GM23338 (cell line): ENCODE measurements at regions not wholly inside any gene's neighbourhood (a gene's known extent, or its start where the extent isn't known, plus 50 kb on each side); places are given as distances from the start of the nearest gene placed in this dataset.
A peak's percentile ranks its signal among the peaks of the same experiment; 100 is the strongest.

Experiments used
- ATAC-seq: fragments of 200-7000 bp; cut with Tn5 transposase; 3 replicates; pipeline ENCODE4 v1.9.1; 2020
- DNase-seq: peaks from one replicate; pipeline ENCODE4 v3.0.0-alpha.2; 2015; ENCODE audit warnings: low spot score
- H2AFZ ChIP-seq: fragments of 200-600 bp; sonication (generic); 2 replicates; pipeline ENCODE4 v1.8.0; 2016; ENCODE audit warnings: antibody characterized with exemption, mild to moderate bottlenecking, moderate library complexity
- H3F3A ChIP-seq: fragments of 200-600 bp; sonication (generic); replicated peaks from 2 replicates; pipeline ENCODE4 v1.8.0; 2017; ENCODE audit warnings: antibody characterized with exemption, mixed run types, low read depth
- H3K27ac ChIP-seq: fragments of 200-600 bp; sonication (generic); 2 replicates; pipeline ENCODE4 v1.6.1; 2016; ENCODE audit warnings: low read depth
- H3K27me3 ChIP-seq: fragments of 200-600 bp; sonication (generic); 2 replicates; pipeline ENCODE4 v1.8.0; 2016; ENCODE audit warnings: mild to moderate bottlenecking, mixed run types, moderate library complexity; ENCODE audit not compliant: insufficient read depth
- H3K36me3 ChIP-seq: fragments of 200-600 bp; sonication (generic); 2 replicates; pipeline ENCODE4 v1.8.0; 2016; ENCODE audit warnings: mild to moderate bottlenecking; ENCODE audit not compliant: insufficient read depth
- H3K4me1 ChIP-seq: fragments of 200-600 bp; sonication (generic); 2 replicates; pipeline ENCODE4 v1.8.0; 2016; ENCODE audit warnings: mild to moderate bottlenecking, moderate library complexity; ENCODE audit not compliant: insufficient read depth
- H3K4me2 ChIP-seq: fragments of 200-600 bp; sonication (generic); 2 replicates; pipeline ENCODE4 v1.7.1; 2017; ENCODE audit warnings: mixed run types
- H3K4me3 ChIP-seq: fragments of 200-600 bp; sonication (generic); 2 replicates; pipeline ENCODE4 v1.6.1; 2016; ENCODE audit warnings: mixed run types
- H3K79me2 ChIP-seq: fragments of 200-600 bp; sonication (generic); replicated peaks from 2 replicates; pipeline ENCODE4 v1.8.0; 2017; ENCODE audit warnings: mild to moderate bottlenecking; ENCODE audit not compliant: insufficient read depth
- H3K9me2 ChIP-seq: fragments of 200-600 bp; sonication (generic); 2 replicates; pipeline ENCODE4 v1.8.0; 2017; ENCODE audit not compliant: insufficient read depth
- H4K20me1 ChIP-seq: fragments of 200-600 bp; sonication (generic); replicated peaks from 2 replicates; pipeline ENCODE4 v1.8.0; 2017; ENCODE audit warnings: mild to moderate bottlenecking; ENCODE audit not compliant: insufficient read depth
- H3K27ac Mint-ChIP-seq: 2 replicates; pipeline ENCODE4 v1.8.0; 2020; ENCODE audit warnings: inconsistent platforms, mild to moderate bottlenecking, moderate library complexity, mixed read lengths
- H3K27me3 Mint-ChIP-seq: 3 replicates; pipeline ENCODE4 v1.8.0; 2022; ENCODE audit warnings: low read depth, mild to moderate bottlenecking, moderate library complexity, mixed read lengths, inconsistent platforms; ENCODE audit not compliant: insufficient read depth, poor library complexity
- H3K36me3 Mint-ChIP-seq: 3 replicates; pipeline ENCODE4 v1.8.0; 2021; ENCODE audit warnings: low read depth, mild to moderate bottlenecking, inconsistent platforms, moderate library complexity, mixed read lengths
- H3K4me1 Mint-ChIP-seq: 3 replicates; pipeline ENCODE4 v1.8.0; 2020; ENCODE audit warnings: mild to moderate bottlenecking, inconsistent platforms, mixed read lengths
- H3K4me3 Mint-ChIP-seq: 3 replicates; pipeline ENCODE4 v1.8.0; 2021; ENCODE audit warnings: moderate library complexity, mild to moderate bottlenecking, inconsistent platforms, mixed read lengths
- H3K9me3 Mint-ChIP-seq: 3 replicates; pipeline ENCODE4 v1.8.0; 2020; ENCODE audit warnings: moderate library complexity, mild to moderate bottlenecking, inconsistent platforms, mixed read lengths
- EZH2 ChIP-seq: fragments of 200-600 bp; sonication (generic); IDR thresholded peaks from one replicate; pipeline ENCODE4 v1.8.0; 2017; ENCODE audit warnings: antibody characterized with exemption, mild to moderate bottlenecking, low read depth; ENCODE audit not compliant: unreplicated experiment
- NANOG ChIP-seq: IDR thresholded peaks from 2 replicates; pipeline ENCODE4 v1.6.1; 2016; ENCODE audit warnings: antibody characterized with exemption, borderline replicate concordance
- ZNF114 ChIP-seq: fragments of 250-450 bp; sonication (Bioruptor Pico); IDR thresholded peaks from 2 replicates; pipeline ENCODE4 v1.5.0; 2020; ENCODE audit warnings: mild to moderate bottlenecking, moderate library complexity
- TF ChIP-seq, protein P1 (sequence below): fragments of 250-450 bp; sonication (Bioruptor Pico); IDR thresholded peaks from 2 replicates; pipeline ENCODE4 v1.5.0; 2020; ENCODE audit warnings: mild to moderate bottlenecking, moderate library complexity
- TF ChIP-seq, protein P2 (sequence below): IDR thresholded peaks from 2 replicates; pipeline ENCODE4 v1.6.1; 2016; ENCODE audit warnings: antibody characterized with exemption

DNA sequence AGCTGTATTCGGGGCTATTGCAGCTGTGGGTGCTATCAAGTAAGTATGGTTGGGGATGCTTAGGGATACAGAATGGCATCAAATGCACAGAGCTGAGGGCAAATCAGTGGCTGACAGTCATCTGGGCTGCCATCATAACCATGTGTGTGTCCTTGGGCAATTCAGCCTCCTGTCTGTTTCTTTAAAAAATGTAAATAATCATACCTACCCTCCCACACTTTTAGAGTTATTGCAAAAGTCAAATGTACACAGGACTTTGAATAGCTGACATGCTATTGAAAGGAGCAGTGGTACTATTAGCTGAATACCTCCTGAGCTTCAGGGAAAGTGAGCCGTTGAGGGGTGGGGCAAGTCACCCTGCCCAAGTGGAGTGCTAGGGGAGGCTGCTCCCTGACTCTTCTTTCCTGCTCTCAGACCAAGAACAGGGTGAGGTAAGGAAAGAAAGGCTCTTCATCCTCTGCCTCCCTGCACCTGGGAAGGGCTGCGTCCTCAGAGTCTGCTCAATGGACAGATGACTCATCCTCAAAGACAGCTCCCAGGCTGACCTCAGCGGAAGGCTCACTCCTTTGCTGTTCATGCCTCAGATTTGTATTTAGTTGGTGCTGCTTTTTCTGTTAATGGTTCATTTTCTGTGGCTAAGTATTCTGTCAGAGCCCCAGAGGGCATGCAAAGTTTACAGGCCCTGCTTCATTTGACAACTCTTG is 54.9 kb upstream of the BZW1 start (continued):
- TF ChIP-seq EZH2, result no peak
- TF ChIP-seq NANOG, result no peak
- no peak for TF ChIP-seq ZNF114 (CRISPR knock-in tag)
- TF ChIP-seq, protein P1, sequence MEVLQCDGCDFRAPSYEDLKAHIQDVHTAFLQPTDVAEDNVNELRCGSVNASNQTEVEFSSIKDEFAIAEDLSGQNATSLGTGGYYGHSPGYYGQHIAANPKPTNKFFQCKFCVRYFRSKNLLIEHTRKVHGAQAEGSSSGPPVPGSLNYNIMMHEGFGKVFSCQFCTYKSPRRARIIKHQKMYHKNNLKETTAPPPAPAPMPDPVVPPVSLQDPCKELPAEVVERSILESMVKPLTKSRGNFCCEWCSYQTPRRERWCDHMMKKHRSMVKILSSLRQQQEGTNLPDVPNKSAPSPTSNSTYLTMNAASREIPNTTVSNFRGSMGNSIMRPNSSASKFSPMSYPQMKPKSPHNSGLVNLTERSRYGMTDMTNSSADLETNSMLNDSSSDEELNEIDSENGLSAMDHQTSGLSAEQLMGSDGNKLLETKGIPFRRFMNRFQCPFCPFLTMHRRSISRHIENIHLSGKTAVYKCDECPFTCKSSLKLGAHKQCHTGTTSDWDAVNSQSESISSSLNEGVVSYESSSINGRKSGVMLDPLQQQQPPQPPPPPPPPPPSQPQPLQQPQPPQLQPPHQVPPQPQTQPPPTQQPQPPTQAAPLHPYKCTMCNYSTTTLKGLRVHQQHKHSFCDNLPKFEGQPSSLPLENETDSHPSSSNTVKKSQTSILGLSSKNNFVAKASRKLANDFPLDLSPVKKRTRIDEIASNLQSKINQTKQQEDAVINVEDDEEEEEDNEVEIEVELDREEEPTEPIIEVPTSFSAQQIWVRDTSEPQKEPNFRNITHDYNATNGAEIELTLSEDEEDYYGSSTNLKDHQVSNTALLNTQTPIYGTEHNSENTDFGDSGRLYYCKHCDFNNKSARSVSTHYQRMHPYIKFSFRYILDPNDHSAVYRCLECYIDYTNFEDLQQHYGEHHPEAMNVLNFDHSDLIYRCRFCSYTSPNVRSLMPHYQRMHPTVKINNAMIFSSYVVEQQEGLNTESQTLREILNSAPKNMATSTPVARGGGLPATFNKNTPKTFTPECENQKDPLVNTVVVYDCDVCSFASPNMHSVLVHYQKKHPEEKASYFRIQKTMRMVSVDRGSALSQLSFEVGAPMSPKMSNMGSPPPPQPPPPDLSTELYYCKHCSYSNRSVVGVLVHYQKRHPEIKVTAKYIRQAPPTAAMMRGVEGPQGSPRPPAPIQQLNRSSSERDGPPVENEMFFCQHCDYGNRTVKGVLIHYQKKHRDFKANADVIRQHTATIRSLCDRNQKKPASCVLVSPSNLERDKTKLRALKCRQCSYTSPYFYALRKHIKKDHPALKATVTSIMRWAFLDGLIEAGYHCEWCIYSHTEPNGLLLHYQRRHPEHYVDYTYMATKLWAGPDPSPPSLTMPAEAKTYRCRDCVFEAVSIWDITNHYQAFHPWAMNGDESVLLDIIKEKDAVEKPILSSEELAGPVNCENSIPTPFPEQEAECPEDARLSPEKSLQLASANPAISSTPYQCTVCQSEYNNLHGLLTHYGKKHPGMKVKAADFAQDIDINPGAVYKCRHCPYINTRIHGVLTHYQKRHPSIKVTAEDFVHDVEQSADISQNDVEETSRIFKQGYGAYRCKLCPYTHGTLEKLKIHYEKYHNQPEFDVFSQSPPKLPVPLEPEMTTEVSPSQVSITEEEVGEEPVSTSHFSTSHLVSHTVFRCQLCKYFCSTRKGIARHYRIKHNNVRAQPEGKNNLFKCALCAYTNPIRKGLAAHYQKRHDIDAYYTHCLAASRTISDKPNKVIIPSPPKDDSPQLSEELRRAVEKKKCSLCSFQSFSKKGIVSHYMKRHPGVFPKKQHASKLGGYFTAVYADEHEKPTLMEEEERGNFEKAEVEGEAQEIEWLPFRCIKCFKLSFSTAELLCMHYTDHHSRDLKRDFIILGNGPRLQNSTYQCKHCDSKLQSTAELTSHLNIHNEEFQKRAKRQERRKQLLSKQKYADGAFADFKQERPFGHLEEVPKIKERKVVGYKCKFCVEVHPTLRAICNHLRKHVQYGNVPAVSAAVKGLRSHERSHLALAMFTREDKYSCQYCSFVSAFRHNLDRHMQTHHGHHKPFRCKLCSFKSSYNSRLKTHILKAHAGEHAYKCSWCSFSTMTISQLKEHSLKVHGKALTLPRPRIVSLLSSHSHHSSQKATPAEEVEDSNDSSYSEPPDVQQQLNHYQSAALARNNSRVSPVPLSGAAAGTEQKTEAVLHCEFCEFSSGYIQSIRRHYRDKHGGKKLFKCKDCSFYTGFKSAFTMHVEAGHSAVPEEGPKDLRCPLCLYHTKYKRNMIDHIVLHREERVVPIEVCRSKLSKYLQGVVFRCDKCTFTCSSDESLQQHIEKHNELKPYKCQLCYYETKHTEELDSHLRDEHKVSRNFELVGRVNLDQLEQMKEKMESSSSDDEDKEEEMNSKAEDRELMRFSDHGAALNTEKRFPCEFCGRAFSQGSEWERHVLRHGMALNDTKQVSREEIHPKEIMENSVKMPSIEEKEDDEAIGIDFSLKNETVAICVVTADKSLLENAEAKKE (CRISPR knock-in tag), result no peak

DNA sequence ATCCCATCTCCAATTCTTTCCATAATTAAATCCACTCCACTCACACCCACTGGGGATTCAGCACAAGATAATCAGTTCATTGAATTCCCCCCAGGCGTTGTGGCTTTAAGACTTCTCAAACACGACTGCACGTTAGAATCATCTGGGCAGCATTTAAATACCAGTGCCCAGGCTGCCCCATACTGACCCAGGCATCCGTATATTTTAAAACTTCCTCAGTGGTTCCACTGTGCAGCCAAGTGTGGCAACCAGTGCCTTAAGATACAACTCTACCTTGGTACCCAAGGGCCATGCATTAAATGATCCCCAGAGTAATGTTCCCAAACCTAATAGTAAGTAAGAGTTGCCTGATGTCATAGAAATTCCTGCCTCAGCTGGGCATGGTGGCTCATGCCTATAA is 54.3 kb upstream of the BZW1 start:
- no peaks in the 10 kb centered on the region for H3K27me3 ChIP-seq
- H4K20me1 ChIP-seq, result no peaks in the 10 kb centered on the region
- H3K36me3 ChIP-seq, result no peaks in the 10 kb centered on the region
- no peaks in the 10 kb centered on the region for H3K9me2 ChIP-seq
- no peak overlapping the region for H3K4me3 ChIP-seq
- peak overlapping the region; percentile 38; the same call in 1 of the 2 replicates for H2AFZ ChIP-seq
- H3K79me2 ChIP-seq, result no peaks in the 10 kb centered on the region
- DNase-seq (no peak), ATAC-seq (no peak)
- no peaks in the 10 kb centered on the region for H3K36me3 Mint-ChIP-seq
- no peak overlapping the region for H3K27ac Mint-ChIP-seq
- no peak overlapping the region for H3K27ac ChIP-seq
- no peaks in the 10 kb centered on the region for H3F3A ChIP-seq
- no peak for TF ChIP-seq EZH2
- TF ChIP-seq, protein P2, sequence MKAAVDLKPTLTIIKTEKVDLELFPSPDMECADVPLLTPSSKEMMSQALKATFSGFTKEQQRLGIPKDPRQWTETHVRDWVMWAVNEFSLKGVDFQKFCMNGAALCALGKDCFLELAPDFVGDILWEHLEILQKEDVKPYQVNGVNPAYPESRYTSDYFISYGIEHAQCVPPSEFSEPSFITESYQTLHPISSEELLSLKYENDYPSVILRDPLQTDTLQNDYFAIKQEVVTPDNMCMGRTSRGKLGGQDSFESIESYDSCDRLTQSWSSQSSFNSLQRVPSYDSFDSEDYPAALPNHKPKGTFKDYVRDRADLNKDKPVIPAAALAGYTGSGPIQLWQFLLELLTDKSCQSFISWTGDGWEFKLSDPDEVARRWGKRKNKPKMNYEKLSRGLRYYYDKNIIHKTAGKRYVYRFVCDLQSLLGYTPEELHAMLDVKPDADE, result no peak
- H3K9me3 Mint-ChIP-seq, result no peaks in the 10 kb centered on the region
- H3K4me2 ChIP-seq, result no peak overlapping the region
- peaks cover 6% of the 10 kb centered on the region; the same call in 1 of the 3 replicates for H3K4me1 Mint-ChIP-seq
- H3K4me1 ChIP-seq, result peaks cover 3% of the 10 kb centered on the region; the same call in 1 of the 2 replicates
- no peak overlapping the region for H3K4me3 Mint-ChIP-seq
- H3K27me3 Mint-ChIP-seq, result peaks cover under 1% of the 10 kb centered on the region
